ENCODE measurements at regions not wholly inside any gene's neighbourhood (a gene's known extent, or its start where the extent isn't known, plus 50 kb on each side); places are given as distances from the start of the nearest gene placed in this dataset.

DNA sequence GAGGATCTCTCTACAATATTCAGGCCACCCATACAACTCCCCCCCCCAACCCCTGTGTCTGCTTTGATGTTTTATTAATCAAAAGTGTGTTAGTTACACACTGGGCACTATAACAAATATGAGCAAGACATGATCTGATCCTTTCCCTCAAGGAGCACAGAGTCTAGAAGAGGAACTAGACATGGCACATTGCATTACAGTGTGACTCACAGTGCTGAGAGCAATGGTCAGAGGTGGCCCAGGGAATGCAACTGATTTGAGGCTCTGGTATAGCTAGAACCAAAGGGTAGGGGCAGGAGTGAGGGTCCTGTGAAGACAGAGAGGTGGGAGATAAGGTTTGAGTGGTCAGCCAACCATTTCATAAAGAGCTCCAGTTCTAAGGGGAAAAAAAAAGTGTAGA is 539.2 kb downstream of the ACTL7B start:
- DNase-seq: no peak

GRCh38 chr9:108316066-108316465 is 539.7 kb downstream of the ACTL7B start:
- DNase-seq: no peak

- no peak for DNase-seq
These were observed 544.0 kb downstream of the ACTL7B start for GRCh38 chr9:108311745-108312144.

DNA sequence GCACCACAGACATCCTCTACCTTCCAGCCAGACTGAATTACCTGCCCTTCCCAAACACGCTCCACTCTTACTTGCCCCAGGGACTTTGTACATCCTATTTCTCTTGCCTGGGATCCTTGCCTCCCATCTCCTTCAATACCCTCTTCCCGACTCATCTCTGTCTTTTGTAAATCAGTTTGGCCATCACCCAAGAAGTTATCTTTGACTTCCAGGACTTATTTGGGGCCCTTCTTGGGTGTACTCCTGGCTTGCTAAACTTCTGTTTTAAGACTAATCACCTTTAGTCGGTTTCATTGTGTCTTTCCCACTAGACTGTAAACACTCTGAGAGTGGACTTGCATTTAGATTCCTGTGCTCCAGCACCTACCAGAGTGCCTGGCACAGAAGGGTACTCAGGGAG is 545.6 kb downstream of the ACTL7B start:
- DNase-seq: no peak

- no peak for DNase-seq
These were observed 555.2 kb downstream of the ACTL7B start for GRCh38 chr9:108300306-108301287.

GRCh38 chr9:108297073-108297472 is 558.7 kb downstream of the ACTL7B start:
- no peak for DNase-seq

GRCh38 chr9:108296056-108296455 is 559.7 kb downstream of the ACTL7B start:
- no peak for DNase-seq

DNA sequence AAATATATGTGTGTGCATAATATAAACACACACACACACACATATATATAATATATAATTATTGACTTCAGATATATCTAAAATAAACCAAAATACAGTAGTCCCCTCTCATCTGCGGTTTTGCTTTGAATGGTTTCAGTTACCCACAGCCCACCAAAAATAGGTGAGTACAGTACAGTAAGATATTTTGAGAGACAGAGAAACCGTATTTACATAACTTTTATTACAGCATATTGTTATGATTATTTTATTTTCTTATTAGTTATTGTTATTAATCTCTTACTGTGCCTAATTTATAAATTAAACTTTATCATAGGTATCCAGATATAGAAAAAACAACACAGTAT is 564.2 kb downstream of the ACTL7B start:
- DNase-seq: no peak

- DNase-seq: no peak
These were observed 564.8 kb downstream of the ACTL7B start for GRCh38 chr9:108290839-108291585.

- no peak for DNase-seq
These were observed 569.1 kb downstream of the ACTL7B start for GRCh38 chr9:108286638-108287206.

- DNase-seq: no peak
These were observed 572.1 kb downstream of the ACTL7B start for GRCh38 chr9:108283696-108284095.

GRCh38 chr9:108282872-108283271 is 572.9 kb downstream of the ACTL7B start:
- DNase-seq: no peak

GRCh38 chr9:108281696-108282095 is 574.1 kb downstream of the ACTL7B start:
- DNase-seq: no peak

DNA sequence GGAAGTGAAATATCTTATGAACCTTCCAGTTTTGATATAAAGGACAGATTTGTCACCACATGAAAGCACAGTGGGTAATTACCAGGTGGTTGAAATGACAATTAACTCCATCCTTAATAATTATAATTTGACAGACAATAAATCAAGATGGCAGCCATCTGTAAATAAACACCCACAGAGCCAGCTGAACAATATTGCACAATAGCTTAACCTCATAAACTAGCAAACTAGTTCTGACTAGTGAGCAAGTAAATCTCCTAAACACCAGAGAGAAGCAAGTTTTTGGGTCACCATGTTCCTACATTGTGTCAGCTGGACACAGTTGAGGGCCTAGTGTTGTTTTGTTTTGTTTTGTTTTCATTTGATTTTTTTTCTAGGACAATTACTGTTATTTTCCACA is 577.4 kb downstream of the ACTL7B start:
- DNase-seq: no peak

DNA sequence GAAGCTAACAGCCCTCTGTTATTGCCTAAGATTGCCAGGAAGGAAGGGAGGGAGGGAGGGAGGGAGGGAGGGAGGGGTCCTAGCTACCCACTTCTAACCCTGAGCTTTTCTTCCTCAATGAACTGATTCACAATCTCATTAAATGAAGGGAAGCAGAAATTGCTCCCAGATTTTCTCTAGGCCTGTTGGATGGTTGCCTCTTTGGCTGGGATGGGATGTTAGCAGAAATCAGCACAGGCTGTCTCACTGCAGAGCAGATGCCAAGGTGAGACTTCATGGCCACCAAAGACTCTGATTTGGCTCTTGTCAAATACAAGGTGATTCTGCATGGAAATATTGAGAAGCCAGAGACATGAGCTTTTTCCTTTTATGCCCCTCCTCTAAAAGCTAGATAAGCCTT is 578.6 kb downstream of the ACTL7B start:
- no peak for DNase-seq

- no peak for DNase-seq
These were observed 579.9 kb downstream of the ACTL7B start for GRCh38 chr9:108275906-108276305.

DNA sequence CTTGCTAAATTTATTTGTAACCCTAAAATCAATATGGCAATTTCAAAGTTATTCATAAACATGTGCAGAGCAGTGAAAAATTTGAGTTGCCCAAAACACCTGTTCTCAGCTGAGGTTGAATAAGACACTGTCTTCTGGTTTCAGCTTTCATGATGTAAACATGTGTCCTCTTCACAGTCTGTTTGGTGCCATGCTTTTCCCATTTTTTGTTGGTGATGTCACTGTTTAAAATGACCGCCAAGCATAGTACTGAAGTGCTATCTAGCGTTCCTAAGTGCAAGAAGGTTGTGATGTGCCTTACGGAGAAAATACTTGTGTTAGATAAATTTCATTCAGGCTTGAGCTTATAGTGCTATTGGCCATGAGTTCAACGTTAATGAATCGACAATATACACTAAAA is 580.8 kb downstream of the ACTL7B start:
- no peak for DNase-seq

GRCh38 chr9:108273988-108274387 is 581.8 kb downstream of the ACTL7B start:
- no peak for DNase-seq

DNA sequence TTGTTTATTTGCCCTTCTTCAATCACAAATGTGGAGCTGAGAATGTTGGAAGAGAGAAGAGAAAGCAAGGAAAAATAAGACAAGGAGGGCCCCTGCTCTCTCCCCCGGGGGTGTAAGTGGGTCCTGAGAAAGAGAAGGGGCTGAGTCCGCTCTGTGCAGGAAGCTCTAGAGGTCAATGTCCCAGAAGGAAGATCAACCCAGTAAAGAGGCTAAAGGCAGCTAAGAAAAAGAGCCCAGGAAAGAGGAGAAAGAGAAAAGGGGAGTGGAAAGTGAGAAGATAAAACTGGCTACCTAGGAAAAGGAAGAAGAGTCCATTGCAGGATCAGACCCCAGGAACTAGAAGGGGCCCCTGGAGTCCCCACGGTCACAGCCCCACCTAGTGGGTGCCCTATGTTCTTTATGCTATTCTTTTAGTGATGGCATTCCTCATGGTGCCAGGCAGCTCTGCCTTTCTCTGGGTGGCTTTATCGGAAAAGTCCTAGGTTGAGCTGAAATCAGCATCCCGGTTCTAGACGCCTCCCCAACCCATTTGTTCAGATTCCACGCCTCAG is 583.4 kb downstream of the ACTL7B start:
- no peak for DNase-seq

- DNase-seq: no peak
These were observed 584.0 kb downstream of the ACTL7B start for GRCh38 chr9:108271646-108272348.

DNA sequence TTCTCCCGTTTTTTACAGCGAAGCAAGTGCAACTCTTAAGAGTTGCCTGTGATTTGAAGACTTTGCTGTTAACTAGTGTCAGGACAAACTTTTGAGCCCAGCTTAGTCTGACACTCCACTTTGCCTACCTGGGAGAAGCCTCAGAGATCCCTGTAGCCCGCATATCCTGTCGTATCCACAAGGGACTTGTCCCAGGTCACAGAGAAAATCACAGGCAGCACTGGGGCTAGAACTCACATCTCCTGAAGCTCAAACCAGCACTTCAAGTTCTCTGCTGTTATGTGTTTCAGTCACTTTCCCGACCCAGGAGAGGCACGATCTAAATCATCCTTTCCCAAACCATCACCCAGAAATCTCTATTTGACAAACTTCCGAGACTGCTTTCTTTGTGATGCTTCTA is 584.5 kb downstream of the ACTL7B start:
- no peak for DNase-seq

GRCh38 chr9:108270561-108270960 is 585.2 kb downstream of the ACTL7B start:
- DNase-seq: no peak

DNA sequence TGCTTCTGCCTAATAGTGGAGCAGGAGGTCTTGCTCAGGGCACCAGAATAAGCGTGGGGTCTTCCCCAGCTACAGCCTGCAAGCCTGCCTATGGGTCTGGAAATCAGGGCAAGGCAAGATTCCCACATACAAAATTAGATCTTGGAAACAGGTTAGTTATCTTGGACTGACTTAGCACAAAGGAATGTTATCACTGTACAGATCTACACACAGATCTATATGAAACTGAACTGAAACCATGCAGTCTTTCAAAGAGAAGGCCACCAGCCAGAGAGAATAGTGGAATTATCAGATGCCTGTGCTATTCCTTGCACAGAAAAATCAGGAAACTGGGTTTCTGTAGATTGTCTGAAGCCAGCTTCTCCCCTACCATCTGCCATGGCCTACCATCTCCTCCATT is 585.7 kb downstream of the ACTL7B start:
- DNase-seq: no peak

Measured in CD4-positive, alpha-beta T cell treated with Interleukin-4 for 4 hours (primary cell).